Embryonic facial prominence (tissue), 1 donor: ENCODE measurements at regions not wholly inside any gene's neighbourhood (a gene's known extent, or its start where the extent isn't known, plus 50 kb on each side); places are given as distances from the start of the nearest gene placed in this dataset.

Source experiments
- DNase-seq: peaks from one replicate; pipeline ENCODE4 v3.0.0-alpha.2; 2016; ENCODE audit errors: extremely low spot score

GRCh38 chr6:147621263-147621662 lies 112.8 kb downstream of the SAMD5 start:
- DNase-seq = no peak

- DNase-seq = no peak
Measured at GRCh38 chr6:147621961-147622360, 113.5 kb downstream of the SAMD5 start.

GRCh38 chr6:147624946-147625515 lies 116.5 kb downstream of the SAMD5 start:
- DNase-seq = no peak

- DNase-seq = no peak
Measured at GRCh38 chr6:147625946-147626345, 117.5 kb downstream of the SAMD5 start.

- no peak for DNase-seq
Measured at GRCh38 chr6:147627411-147627810, 118.9 kb downstream of the SAMD5 start.

GRCh38 chr6:147633191-147633590 lies 124.7 kb downstream of the SAMD5 start:
- no peak for DNase-seq

GRCh38 chr6:147637620-147638195 lies 129.2 kb downstream of the SAMD5 start:
- no peak for DNase-seq

GRCh38 chr6:147639279-147639678 lies 130.8 kb downstream of the SAMD5 start:
- DNase-seq = no peak

- no peak for DNase-seq
Measured at GRCh38 chr6:147640606-147641005, 132.1 kb downstream of the SAMD5 start.

- DNase-seq = no peak
Measured at GRCh38 chr6:147641511-147641910, 133.0 kb downstream of the SAMD5 start.

GRCh38 chr6:147642458-147642857 lies 134.0 kb downstream of the SAMD5 start:
- DNase-seq = no peak

GRCh38 chr6:147643341-147644200 lies 135.1 kb downstream of the SAMD5 start:
- DNase-seq = peak; percentile 9

GRCh38 chr6:147648916-147649315 lies 140.4 kb downstream of the SAMD5 start:
- DNase-seq = no peak

GRCh38 chr6:147651249-147652063 lies 143.0 kb downstream of the SAMD5 start:
- DNase-seq = no peak

- no peak for DNase-seq
Measured at GRCh38 chr6:147653631-147654030, 145.1 kb downstream of the SAMD5 start.

GRCh38 chr6:147654103-147654845 lies 145.8 kb downstream of the SAMD5 start:
- DNase-seq = no peak

- no peak for DNase-seq
Measured at GRCh38 chr6:147660334-147661311, 152.1 kb downstream of the SAMD5 start.

GRCh38 chr6:147662646-147663045 lies 154.2 kb downstream of the SAMD5 start:
- DNase-seq = no peak

GRCh38 chr6:147664092-147664491 lies 155.6 kb downstream of the SAMD5 start:
- no peak for DNase-seq

- no peak for DNase-seq
Measured at GRCh38 chr6:147666255-147666654, 157.8 kb downstream of the SAMD5 start.
